Naive thymus-derived CD4-positive, alpha-beta T cell (primary cell): ENCODE measurements at regions not wholly inside any gene's neighbourhood (a gene's known extent, or its start where the extent isn't known, plus 50 kb on each side); places are given as distances from the start of the nearest gene placed in this dataset.
"Not testable (repeated sequence)": the region's sequence is repeated elsewhere in the genome, so short reads cannot be mapped to it uniquely, and the experiment has no call there.

Experiments used
- ATAC-seq: fragments of 150-1000 bp; cut with Tn5 transposase; 2 replicates; pipeline ENCODE4 v1.10.0; 2021; ENCODE audit warnings: mild to moderate bottlenecking, moderate library complexity
- CTCF ChIA-PET: fragments of 350-600 bp; sonication (Branson Sonifier 250); formaldehyde crosslinking; loops from one replicate; lab custom pipeline; 2021; ENCODE audit warnings: antibody characterized with exemption; lab: Charles Lee
- POLR2A ChIA-PET: fragments of 350-600 bp; sonication (Branson Sonifier 250); formaldehyde crosslinking; loops from one replicate; lab custom pipeline; 2021; ENCODE audit warnings: antibody characterized with exemption, inconsistent platforms; lab: Charles Lee
- DNase-seq, 9 donors: peaks; one replicate each; pipeline versions ENCODE4 v3.0.0 to v3.0.0-alpha.2; 2020 to 2022; ENCODE audit warnings: mixed read lengths in 1 of 9
- H3K27ac ChIP-seq: one replicate; pipeline ENCODE4 v1.7.0; 2013; ENCODE audit warnings: mild to moderate bottlenecking, low read depth, low read length, moderate library complexity
- H3K27me3 ChIP-seq, 2 donors: one replicate each; pipeline ENCODE4 v1.7.0; 2013; ENCODE audit warnings: low read length in 2 of 2, mild to moderate bottlenecking in 2 of 2, moderate library complexity in 2 of 2; ENCODE audit not compliant: control insufficient read depth in 2 of 2, insufficient read depth in 2 of 2
- H3K36me3 ChIP-seq, 3 experiments: 1 replicate in 2 of 3; 2 replicates in 1 of 3; pipeline ENCODE4 v1.7.0; 2013; ENCODE audit warnings: low read length in 3 of 3, mild to moderate bottlenecking in 3 of 3, moderate library complexity in 1 of 3; ENCODE audit not compliant: insufficient read depth in 3 of 3, control insufficient read depth in 2 of 3
- H3K4me1 ChIP-seq, 2 donors: one replicate each; pipeline ENCODE4 v1.7.0; 2013; ENCODE audit warnings: low read length in 2 of 2, mild to moderate bottlenecking in 2 of 2, moderate library complexity in 1 of 2; ENCODE audit not compliant: control insufficient read depth in 2 of 2, insufficient read depth in 2 of 2
- H3K4me3 ChIP-seq: 2 replicates; pipeline ENCODE4 v1.7.0; 2013; ENCODE audit warnings: mild to moderate bottlenecking, low read length
- H3K9me3 ChIP-seq, 3 experiments: 1 replicate in 2 of 3; 2 replicates in 1 of 3; pipeline ENCODE4 v1.7.0; 2013; ENCODE audit warnings: low read length in 3 of 3; ENCODE audit not compliant: control insufficient read depth in 2 of 3
- H3K27ac Mint-ChIP-seq, 9 donors: one replicate each; pipeline ENCODE4 v1.8.0; 2020 to 2022; ENCODE audit warnings: mixed read lengths in 9 of 9, mild to moderate bottlenecking in 8 of 9, moderate library complexity in 5 of 9, inconsistent platforms in 2 of 9
- H3K27me3 Mint-ChIP-seq, 5 donors: one replicate each; pipeline ENCODE4 v1.8.0; 2021 to 2022; ENCODE audit warnings: mixed read lengths in 5 of 5, mild to moderate bottlenecking in 1 of 5
- H3K36me3 Mint-ChIP-seq, 5 donors: one replicate each; pipeline ENCODE4 v1.8.0; 2020 to 2022; ENCODE audit warnings: mixed read lengths in 5 of 5, mild to moderate bottlenecking in 3 of 5, inconsistent platforms in 1 of 5
- H3K4me1 Mint-ChIP-seq, 7 donors: one replicate each; pipeline ENCODE4 v1.8.0; 2020 to 2022; ENCODE audit warnings: mixed read lengths in 7 of 7, mild to moderate bottlenecking in 3 of 7, inconsistent platforms in 1 of 7
- H3K4me3 Mint-ChIP-seq, 10 donors: one replicate each; pipeline ENCODE4 v1.8.0; 2020 to 2022; ENCODE audit warnings: mild to moderate bottlenecking in 10 of 10, mixed read lengths in 10 of 10, moderate library complexity in 6 of 10, inconsistent platforms in 2 of 10
- H3K9me3 Mint-ChIP-seq, 11 donors: one replicate each; pipeline ENCODE4 v1.8.0; 2020 to 2022; ENCODE audit warnings: mixed read lengths in 11 of 11, mild to moderate bottlenecking in 4 of 11, inconsistent platforms in 1 of 11, moderate library complexity in 1 of 11
- intact Hi-C, 2 donors: fragments of 100-400 bp; cut with micrococcal nuclease; formaldehyde crosslinking; loops; one replicate each; pipeline ENCODE4 v1.15.1; 2023

GRCh38 chr3:21220944-21221343 is 530.1 kb downstream of the ZNF385D start:
- no peaks in the 10 kb centered on the region for H3K27me3 Mint-ChIP-seq

GRCh38 chr3:21216598-21216997 is 534.4 kb downstream of the ZNF385D start:
- H3K36me3 Mint-ChIP-seq = no peaks in the 10 kb centered on the region
- no peaks in the 10 kb centered on the region for H3K36me3 ChIP-seq
- no peak overlapping the region for H3K27ac ChIP-seq
- no peaks in the 10 kb centered on the region for H3K4me1 ChIP-seq
- intact Hi-C loops = no loop called here
- no peaks in the 10 kb centered on the region for H3K27me3 ChIP-seq
- no peak overlapping the region for H3K4me3 ChIP-seq
- H3K27ac Mint-ChIP-seq = no peak overlapping the region
- no peak for ATAC-seq
- H3K27me3 Mint-ChIP-seq = no peaks in the 10 kb centered on the region
- ChIA-PET CTCF (no interaction called here), POLR2A (no interaction called here)
- no peaks in the 10 kb centered on the region for H3K4me1 Mint-ChIP-seq
- DNase-seq = no peak
- H3K9me3 ChIP-seq = peaks cover 0 to 5% (median 0%) of the 10 kb centered on the region in 3 experiments
- no peak overlapping the region for H3K4me3 Mint-ChIP-seq
- H3K9me3 Mint-ChIP-seq = peaks cover 4 to 41% (median 16%) of the 10 kb centered on the region in 11 donors

More at GRCh38 chr3:21220944-21221343, 530.1 kb downstream of the ZNF385D start:
- H3K36me3 ChIP-seq = no peaks in the 10 kb centered on the region
- Mint-ChIP-seq H3K36me3 (no peaks in the 10 kb centered on the region), H3K27ac (no peak overlapping the region), H3K9me3 (peaks cover 0 to 25% (median 10%) of the 10 kb centered on the region in 11 donors), H3K4me1 (no peaks in the 10 kb centered on the region), H3K4me3 (no peak overlapping the region)
- H3K27ac ChIP-seq = no peak overlapping the region
- DNase-seq (no peak), ATAC-seq (no peak)
- intact Hi-C loops = no loop called here
- H3K27me3 ChIP-seq = no peaks in the 10 kb centered on the region
- POLR2A ChIA-PET = no interaction called here
- H3K4me1 ChIP-seq = no peaks in the 10 kb centered on the region
- CTCF ChIA-PET = no interaction called here
- H3K9me3 ChIP-seq = peaks cover 0 to 5% (median 0%) of the 10 kb centered on the region in 3 experiments
- H3K4me3 ChIP-seq = no peak overlapping the region

GRCh38 chr3:21204122-21204521 is 546.9 kb downstream of the ZNF385D start:
- ATAC-seq, CTCF ChIA-PET: not testable (repeated sequence)

GRCh38 chr3:21195203-21195602 is 555.8 kb downstream of the ZNF385D start:
- H3K36me3 Mint-ChIP-seq = peaks cover 0 to 6% (median 0%) of the 10 kb centered on the region in 5 donors
- no peaks in the 10 kb centered on the region for H3K4me1 Mint-ChIP-seq
- H3K27me3 Mint-ChIP-seq = no peaks in the 10 kb centered on the region
- POLR2A ChIA-PET = no interaction called here
- intact Hi-C loops = no loop called here
- H3K27ac Mint-ChIP-seq = no peak overlapping the region
- no peak overlapping the region for H3K4me3 Mint-ChIP-seq
- Histone ChIP-seq H3K9me3 (no peaks in the 10 kb centered on the region), H3K4me1 (no peaks in the 10 kb centered on the region), H3K27me3 (no peaks in the 10 kb centered on the region), H3K4me3 (no peak overlapping the region), H3K36me3 (no peaks in the 10 kb centered on the region), H3K27ac (no peak overlapping the region)
- peaks cover 0 to 33% (median 8%) of the 10 kb centered on the region in 11 donors for H3K9me3 Mint-ChIP-seq
- ATAC-seq = no peak
- CTCF ChIA-PET = no interaction called here
- no peak for DNase-seq

More at GRCh38 chr3:21204122-21204521, 546.9 kb downstream of the ZNF385D start:
- peaks cover 14 to 53% (median 30%) of the 10 kb centered on the region in 11 donors for H3K9me3 Mint-ChIP-seq
- intact Hi-C loops, H3K4me3 Mint-ChIP-seq, H3K4me1 ChIP-seq, H3K27ac Mint-ChIP-seq, H3K27me3 ChIP-seq, H3K36me3 ChIP-seq, H3K36me3 Mint-ChIP-seq, H3K27me3 Mint-ChIP-seq, H3K4me1 Mint-ChIP-seq, DNase-seq, H3K4me3 ChIP-seq, POLR2A ChIA-PET, H3K27ac ChIP-seq: not testable (repeated sequence)
- peaks cover 0 to 16% (median 0%) of the 10 kb centered on the region in 3 experiments for H3K9me3 ChIP-seq

GRCh38 chr3:21194036-21194435 is 557.0 kb downstream of the ZNF385D start:
- H3K4me1 Mint-ChIP-seq, H3K4me1 ChIP-seq, H3K9me3 ChIP-seq, H3K27me3 Mint-ChIP-seq, H3K27me3 ChIP-seq, intact Hi-C loops, H3K4me3 ChIP-seq, H3K36me3 ChIP-seq, H3K36me3 Mint-ChIP-seq, DNase-seq, POLR2A ChIA-PET, H3K4me3 Mint-ChIP-seq, H3K27ac ChIP-seq, ATAC-seq, CTCF ChIA-PET, H3K27ac Mint-ChIP-seq: not testable (repeated sequence)
- H3K9me3 Mint-ChIP-seq = peaks cover 0 to 24% (median 6%) of the 10 kb centered on the region in 11 donors

- no peak for DNase-seq
- peaks cover 0 to 13% (median 4%) of the 10 kb centered on the region in 11 donors for H3K9me3 Mint-ChIP-seq
- Histone ChIP-seq H3K4me3 (no peak overlapping the region), H3K36me3 (no peaks in the 10 kb centered on the region), H3K27me3 (no peaks in the 10 kb centered on the region), H3K9me3 (no peaks in the 10 kb centered on the region), H3K4me1 (no peaks in the 10 kb centered on the region), H3K27ac (no peak overlapping the region)
- no peaks in the 10 kb centered on the region for H3K27me3 Mint-ChIP-seq
- CTCF ChIA-PET = no interaction called here
- no peaks in the 10 kb centered on the region for H3K4me1 Mint-ChIP-seq
- ATAC-seq = no peak
- intact Hi-C loops = no loop called here
- H3K36me3 Mint-ChIP-seq = peaks cover 0 to 6% (median 0%) of the 10 kb centered on the region in 5 donors
- POLR2A ChIA-PET = no interaction called here
- H3K27ac Mint-ChIP-seq = no peak overlapping the region
- H3K4me3 Mint-ChIP-seq = no peak overlapping the region
Measured at GRCh38 chr3:21188459-21188858, 562.6 kb downstream of the ZNF385D start.

GRCh38 chr3:21185816-21186314 is 565.1 kb downstream of the ZNF385D start:
- DNase-seq = no peak
- ATAC-seq = no peak
- H3K27me3 Mint-ChIP-seq = no peaks in the 10 kb centered on the region
- peaks cover 0 to 7% (median 4%) of the 10 kb centered on the region in 11 donors for H3K9me3 Mint-ChIP-seq
- no peak overlapping the region for H3K27ac Mint-ChIP-seq
- ChIA-PET POLR2A (no interaction called here), CTCF (no interaction called here)
- H3K4me3 Mint-ChIP-seq = no peak overlapping the region
- no peaks in the 10 kb centered on the region for H3K9me3 ChIP-seq
- no peak overlapping the region for H3K4me3 ChIP-seq
- no peaks in the 10 kb centered on the region for H3K4me1 ChIP-seq
- H3K4me1 Mint-ChIP-seq = no peaks in the 10 kb centered on the region
- no peaks in the 10 kb centered on the region for H3K36me3 Mint-ChIP-seq
- no peak overlapping the region for H3K27ac ChIP-seq
- H3K36me3 ChIP-seq = no peaks in the 10 kb centered on the region
- intact Hi-C loops = no loop called here
- no peaks in the 10 kb centered on the region for H3K27me3 ChIP-seq
